HepG2 (cell line): ENCODE measurements at regions not wholly inside any gene's neighbourhood (a gene's known extent, or its start where the extent isn't known, plus 50 kb on each side); places are given as distances from the start of the nearest gene placed in this dataset.

Experiments used
- ATAC-seq: fragments of 200-7000 bp; cut with Tn5 transposase; 3 replicates; pipeline ENCODE4 v1.9.1; 2020; ENCODE audit warnings: mild to moderate bottlenecking, moderate library complexity
- BruUV-seq: library from RNA; stranded (reverse); fragments of 400-500 nt; replicated peaks from 2 replicates; lab custom pipeline; 2021; lab: Mats Ljungman, UMichigan
- CTCF ChIA-PET: fragments of 300-600 bp; formaldehyde crosslinking; extraction: SDS; loops from one replicate; lab custom pipeline; 2021; ENCODE audit warnings: low total read pairs, inconsistent platforms, low intra/inter-chr PET ratio; lab: Yijun Ruan, JAX
- POLR2A ChIA-PET: fragments of 350-600 bp; sonication (Branson Sonifier 250); formaldehyde crosslinking; loops from one replicate; lab custom pipeline; 2020; ENCODE audit warnings: antibody characterized with exemption, inconsistent platforms; lab: Yijun Ruan, JAX
- DNase-seq: peaks from one replicate; pipeline ENCODE4 v3.0.0-alpha.2; 2015; ENCODE audit warnings: low spot score
- FAIRE-seq: peaks from 3 replicates; lab custom pipeline; 2011; peaks lifted over from hg19 to GRCh38; lab: Jason Lieb, UNC
- H2AFZ ChIP-seq: one replicate; pipeline ENCODE4 v1.6.1; 2011; ENCODE audit warnings: low read length, inconsistent platforms
- H3K27ac ChIP-seq: fragments of 300-600 bp; 3 replicates; pipeline ENCODE4 v1.8.0; 2011; ENCODE audit warnings: mixed run types, mild to moderate bottlenecking, mixed read lengths, low read length, inconsistent platforms; ENCODE audit not compliant: insufficient read depth; ENCODE audit errors: extremely low read length
- H3K27me3 ChIP-seq, 2 experiments: fragments of 200-600 bp in 1 of 2; 2 replicates in 1 of 2; 3 replicates in 1 of 2; pipeline versions ENCODE4 v1.6.0 to v1.8.0; 2011; ENCODE audit warnings: low read length in 2 of 2, mild to moderate bottlenecking in 2 of 2, moderate library complexity in 2 of 2, inconsistent platforms in 1 of 2; ENCODE audit not compliant: insufficient read depth in 2 of 2, control insufficient read depth in 1 of 2
- H3K36me3 ChIP-seq, 2 experiments: fragments of 200-600 bp in 1 of 2; replicated peaks in 1 of 2; 2 replicates in 1 of 2; 3 replicates in 1 of 2; pipeline versions ENCODE4 v1.5.1 to v1.8.0; 2011; ENCODE audit warnings: low read length in 2 of 2, inconsistent platforms in 1 of 2; ENCODE audit not compliant: insufficient read depth in 2 of 2, control insufficient read depth in 1 of 2
- H3K4me1 ChIP-seq: 2 replicates; pipeline ENCODE4 v1.5.1; 2012; ENCODE audit warnings: low read length, inconsistent platforms; ENCODE audit not compliant: insufficient read depth
- H3K4me2 ChIP-seq: 2 replicates; pipeline ENCODE4 v1.6.0; 2011; ENCODE audit warnings: low read depth, low read length, inconsistent platforms
- H3K4me3 ChIP-seq, 3 experiments: fragments of 200-600 bp in 1 of 3; sonication (generic), shearing (Covaris generic) in 1 of 3; replicated peaks in 1 of 3; 2 replicates each; pipeline ENCODE4 v1.5.1; 2011 to 2016; ENCODE audit warnings: low read length in 3 of 3, inconsistent platforms in 2 of 3, low read depth in 2 of 3, mild to moderate bottlenecking in 2 of 3, control low read depth in 1 of 3, mixed read lengths in 1 of 3; ENCODE audit not compliant: insufficient read depth in 1 of 3
- H3K79me2 ChIP-seq: one replicate; pipeline ENCODE4 v1.6.1; 2011; ENCODE audit warnings: low read length, inconsistent platforms; ENCODE audit not compliant: insufficient read depth
- H3K9ac ChIP-seq: 2 replicates; pipeline ENCODE4 v1.6.0; 2011; ENCODE audit warnings: mild to moderate bottlenecking, low read depth, low read length, inconsistent platforms; ENCODE audit not compliant: insufficient read depth
- H3K9me3 ChIP-seq: 2 replicates; pipeline ENCODE4 v1.5.1; 2012; ENCODE audit warnings: mild to moderate bottlenecking, low read length
- H4K20me1 ChIP-seq: 2 replicates; pipeline ENCODE4 v1.6.0; 2011; ENCODE audit warnings: inconsistent platforms, mild to moderate bottlenecking, low read length, moderate library complexity; ENCODE audit not compliant: insufficient read depth
- IRF2 ChIP-seq: IDR thresholded peaks from 2 replicates; pipeline ENCODE4 v1.6.1; 2018; ENCODE audit warnings: missing genetic modification reagents, missing compliant biosample characterization
- RAD51 ChIP-seq: fragments of 450-650 bp; IDR thresholded peaks from 2 replicates; pipeline ENCODE4 v1.6.1; 2016; ENCODE audit warnings: borderline replicate concordance
- ZNF839 ChIP-seq: sonication (generic); formaldehyde crosslinking; IDR thresholded peaks from 2 replicates; pipeline ENCODE4 v1.4.0; 2020; ENCODE audit warnings: missing genetic modification reagents, mild to moderate bottlenecking, borderline replicate concordance
- WGBS: methylation state at CpG from one replicate; pipeline ENCODE4 v1.1.6; 2017; ENCODE audit warnings: low lambda C conversion rate; 5-methylcytosine and 5-hydroxymethylcytosine counted together
- in situ Hi-C: cut with HindIII; loops from 2 replicates; pipeline ENCODE4 v1.10.0; 2017; ENCODE audit warnings: low pct_unique_long_range_greater_than_20kb; ENCODE audit not compliant: extremely low pct_ligation_motif_present
- intact Hi-C: fragments of 100-400 bp; cut with micrococcal nuclease; formaldehyde crosslinking; loops from one replicate; pipeline ENCODE4 v1.10.0; 2022; ENCODE audit not compliant: unreplicated experiment

DNA sequence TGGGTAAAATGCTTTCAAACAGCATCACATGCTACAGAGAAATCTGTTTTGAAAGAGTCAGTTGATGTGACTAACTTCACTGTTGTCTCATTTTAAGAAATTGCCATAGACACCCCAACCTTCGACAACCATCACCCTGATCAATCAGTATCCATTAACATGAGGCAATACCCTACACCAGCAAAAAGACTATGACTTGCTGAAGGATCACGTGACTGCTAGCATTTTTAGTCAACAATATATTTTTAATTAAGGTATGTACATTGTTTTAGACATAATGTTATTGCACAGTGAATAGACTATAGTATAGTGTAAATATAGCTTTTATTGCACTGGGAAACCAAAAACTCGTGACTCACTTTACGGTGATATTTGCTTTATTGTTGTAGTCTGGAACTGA, 200.0 kb upstream of the ARHGAP24 start:
- no peak for DNase-seq
- no peaks in the 10 kb centered on the region for H4K20me1 ChIP-seq
- TF ChIP-seq RAD51 (peak; percentile 70; the same call in 1 of the 2 replicates), IRF2 (CRISPR knock-in tag) (no peak)
- no peaks in the 10 kb centered on the region for H3K4me1 ChIP-seq
- no peak for ATAC-seq
- no peaks in the 10 kb centered on the region for H3K79me2 ChIP-seq
- FAIRE-seq, result no peak
- H3K9me3 ChIP-seq, result peaks cover 11% of the 10 kb centered on the region
- POLR2A ChIA-PET, result no interaction called here
- in situ Hi-C loops, result no loop called here
- no peak overlapping the region for H3K9ac ChIP-seq
- CTCF ChIA-PET, result no interaction called here
- no peaks in the 10 kb centered on the region for H3K27me3 ChIP-seq
- H3K4me3 ChIP-seq, result no peak overlapping the region
- H3K27ac ChIP-seq, result no peak overlapping the region
- H3K36me3 ChIP-seq, result no peaks in the 10 kb centered on the region
- intact Hi-C loops, result no loop called here
- H3K4me2 ChIP-seq, result no peak overlapping the region
- no peak overlapping the region for H2AFZ ChIP-seq
- BruUV-seq, result no TSS peak
- 0% methylated on average over 4 of the region's 4 CpGs for WGBS

DNA sequence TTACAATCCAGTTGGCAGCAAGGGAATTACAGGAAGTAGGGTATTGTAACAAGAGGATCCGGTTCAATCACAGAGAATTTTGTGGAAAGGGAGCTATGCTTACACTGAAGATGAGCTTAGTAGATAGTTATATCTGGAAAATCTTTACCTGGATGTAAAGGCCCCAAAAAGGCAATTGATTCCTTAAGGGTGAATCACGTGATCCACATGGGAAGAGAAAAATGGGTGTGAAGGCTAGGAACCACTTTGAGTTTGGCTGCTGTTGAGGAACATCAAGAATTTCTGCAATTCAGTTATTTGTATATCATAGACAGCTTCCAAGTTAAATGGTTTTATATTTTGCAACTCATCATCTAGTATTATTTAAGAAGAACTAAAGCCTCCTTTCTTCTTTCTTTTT, 194.0 kb upstream of the ARHGAP24 start:
- Histone ChIP-seq H3K79me2 (no peaks in the 10 kb centered on the region), H3K27ac (no peak overlapping the region), H3K9ac (no peak overlapping the region), H2AFZ (no peak overlapping the region), H4K20me1 (no peaks in the 10 kb centered on the region), H3K9me3 (no peaks in the 10 kb centered on the region), H3K4me2 (no peak overlapping the region), H3K4me1 (no peaks in the 10 kb centered on the region), H3K4me3 (no peak overlapping the region), H3K27me3 (no peaks in the 10 kb centered on the region), H3K36me3 (no peaks in the 10 kb centered on the region)
- BruUV-seq, result no TSS peak
- no peak for ATAC-seq
- 2% methylated on average over 2 of the region's 2 CpGs for WGBS
- in situ Hi-C loops (no loop called here), intact Hi-C loops (no loop called here)
- ChIA-PET CTCF (no interaction called here), POLR2A (no interaction called here)
- no peak for DNase-seq
- FAIRE-seq, result no peak
- TF ChIP-seq ZNF839 (CRISPR knock-in tag) (no peak), RAD51 (peak; percentile 59; the same call in 1 of the 2 replicates)
- TF ChIP-seq, all 625 proteins: peak for 1
